22Rv1 (cell line): ENCODE measurements at regions not wholly inside any gene's neighbourhood (a gene's known extent, or its start where the extent isn't known, plus 50 kb on each side); places are given as distances from the start of the nearest gene placed in this dataset.

Experiments
- CTCF ChIP-seq: fragments of 450-650 bp; IDR thresholded peaks from 2 replicates; pipeline ENCODE4 v1.5.1; 2017; ENCODE audit warnings: mild to moderate bottlenecking
- ZFX ChIP-seq: fragments of 450-650 bp; IDR thresholded peaks from 2 replicates; pipeline ENCODE4 v1.6.1; 2017; ENCODE audit warnings: antibody characterized with exemption, borderline replicate concordance

GRCh38 chr4:18105030-18106011 lies 83.8 kb upstream of the LCORL start:
- TF ChIP-seq CTCF (no peak), ZFX (no peak)
